ENCODE measurements at regions not wholly inside any gene's neighbourhood (a gene's known extent, or its start where the extent isn't known, plus 50 kb on each side); places are given as distances from the start of the nearest gene placed in this dataset.
"Not testable (repeated sequence)": the region's sequence is repeated elsewhere in the genome, so short reads cannot be mapped to it uniquely, and the experiment has no call there.

- no peak for DNase-seq (ENCODE audit: low spot score)
- H3K27me3 Mint-ChIP-seq (ENCODE audit: low read depth), result no peaks in the 10 kb centered on the region
- H3K4me1 Mint-ChIP-seq (ENCODE audit: low read depth), result no peaks in the 10 kb centered on the region
- no peak overlapping the region for H3K4me3 Mint-ChIP-seq
- no peaks in the 10 kb centered on the region for H3K9me3 Mint-ChIP-seq
- no peaks in the 10 kb centered on the region for H3K36me3 Mint-ChIP-seq (ENCODE audit: low read depth)
- no peak overlapping the region for H3K27ac Mint-ChIP-seq
Measured at GRCh38 chr12:13404111-13404628, 207.6 kb downstream of the EMP1 start.

- not testable (repeated sequence) for H3K4me3 Mint-ChIP-seq; H3K27me3 Mint-ChIP-seq (ENCODE audit: low read depth); DNase-seq (ENCODE audit: low spot score); H3K36me3 Mint-ChIP-seq (ENCODE audit: low read depth); H3K27ac Mint-ChIP-seq; H3K4me1 Mint-ChIP-seq (ENCODE audit: low read depth); H3K9me3 Mint-ChIP-seq
Measured at GRCh38 chr12:13391375-13391774, 194.8 kb downstream of the EMP1 start.

GRCh38 chr12:13390918-13391317, 194.4 kb downstream of the EMP1 start:
- Mint-ChIP-seq H3K9me3 (no peaks in the 10 kb centered on the region), H3K27ac (no peak overlapping the region)

GRCh38 chr12:13390381-13390861, 193.9 kb downstream of the EMP1 start:
- no peak overlapping the region for H3K27ac Mint-ChIP-seq
- no peaks in the 10 kb centered on the region for H3K27me3 Mint-ChIP-seq (ENCODE audit: low read depth)
- H3K36me3 Mint-ChIP-seq (ENCODE audit: low read depth), result no peaks in the 10 kb centered on the region
- no peak for DNase-seq (ENCODE audit: low spot score)
- H3K4me3 Mint-ChIP-seq, result no peak overlapping the region
- no peaks in the 10 kb centered on the region for H3K9me3 Mint-ChIP-seq
- H3K4me1 Mint-ChIP-seq (ENCODE audit: low read depth), result no peaks in the 10 kb centered on the region

More at GRCh38 chr12:13390918-13391317, 194.4 kb downstream of the EMP1 start:
- H3K27me3 Mint-ChIP-seq (ENCODE audit: low read depth), result no peaks in the 10 kb centered on the region
- H3K4me1 Mint-ChIP-seq (ENCODE audit: low read depth), result no peaks in the 10 kb centered on the region
- DNase-seq (ENCODE audit: low spot score), result no peak
- H3K36me3 Mint-ChIP-seq (ENCODE audit: low read depth), result no peaks in the 10 kb centered on the region
- H3K4me3 Mint-ChIP-seq, result no peak overlapping the region

- Mint-ChIP-seq H3K4me3 (no peak overlapping the region), H3K9me3 (no peaks in the 10 kb centered on the region), H3K36me3 (ENCODE audit: low read depth) (no peaks in the 10 kb centered on the region), H3K27me3 (ENCODE audit: low read depth) (peaks cover 5% of the 10 kb centered on the region), H3K4me1 (ENCODE audit: low read depth) (no peaks in the 10 kb centered on the region), H3K27ac (no peak overlapping the region)
- DNase-seq (ENCODE audit: low spot score), result no peak
Measured at GRCh38 chr12:13387101-13387500, 190.6 kb downstream of the EMP1 start.

- Mint-ChIP-seq H3K36me3 (ENCODE audit: low read depth) (no peaks in the 10 kb centered on the region), H3K9me3 (no peaks in the 10 kb centered on the region), H3K27me3 (ENCODE audit: low read depth) (peaks cover 5% of the 10 kb centered on the region), H3K4me3 (no peak overlapping the region), H3K27ac (no peak overlapping the region), H3K4me1 (ENCODE audit: low read depth) (no peaks in the 10 kb centered on the region)
- DNase-seq (ENCODE audit: low spot score), result no peak
Measured at GRCh38 chr12:13386323-13387039, 190.0 kb downstream of the EMP1 start.

- Mint-ChIP-seq H3K27ac (no peak overlapping the region), H3K36me3 (ENCODE audit: low read depth) (no peaks in the 10 kb centered on the region), H3K27me3 (ENCODE audit: low read depth) (peaks cover 5% of the 10 kb centered on the region), H3K4me1 (ENCODE audit: low read depth) (no peaks in the 10 kb centered on the region), H3K9me3 (no peaks in the 10 kb centered on the region), H3K4me3 (no peak overlapping the region)
- no peak for DNase-seq (ENCODE audit: low spot score)
Measured at GRCh38 chr12:13383379-13383778, 186.9 kb downstream of the EMP1 start.

- Mint-ChIP-seq H3K36me3 (ENCODE audit: low read depth) (no peaks in the 10 kb centered on the region), H3K4me1 (ENCODE audit: low read depth) (no peaks in the 10 kb centered on the region), H3K9me3 (no peaks in the 10 kb centered on the region), H3K27ac (no peak overlapping the region), H3K27me3 (ENCODE audit: low read depth) (peaks cover 5% of the 10 kb centered on the region), H3K4me3 (no peak overlapping the region)
- DNase-seq (ENCODE audit: low spot score), result no peak
Measured at GRCh38 chr12:13380297-13380696, 183.8 kb downstream of the EMP1 start.

GRCh38 chr12:13379531-13380188, 183.1 kb downstream of the EMP1 start:
- no peaks in the 10 kb centered on the region for H3K36me3 Mint-ChIP-seq (ENCODE audit: low read depth)
- peaks cover 5% of the 10 kb centered on the region for H3K27me3 Mint-ChIP-seq (ENCODE audit: low read depth)
- DNase-seq (ENCODE audit: low spot score), result no peak
- no peak overlapping the region for H3K27ac Mint-ChIP-seq
- H3K4me3 Mint-ChIP-seq, result no peak overlapping the region
- H3K4me1 Mint-ChIP-seq (ENCODE audit: low read depth), result no peaks in the 10 kb centered on the region
- H3K9me3 Mint-ChIP-seq, result no peaks in the 10 kb centered on the region

- H3K4me3 Mint-ChIP-seq, result no peak overlapping the region
- H3K36me3 Mint-ChIP-seq (ENCODE audit: low read depth), result no peaks in the 10 kb centered on the region
Measured at GRCh38 chr12:13377698-13378097, 181.2 kb downstream of the EMP1 start.

GRCh38 chr12:13376610-13377373, 180.3 kb downstream of the EMP1 start:
- H3K9me3 Mint-ChIP-seq, result no peaks in the 10 kb centered on the region
- H3K27me3 Mint-ChIP-seq (ENCODE audit: low read depth), result no peaks in the 10 kb centered on the region
- no peaks in the 10 kb centered on the region for H3K36me3 Mint-ChIP-seq (ENCODE audit: low read depth)

More at GRCh38 chr12:13377698-13378097, 181.2 kb downstream of the EMP1 start:
- Mint-ChIP-seq H3K9me3 (no peaks in the 10 kb centered on the region), H3K27me3 (ENCODE audit: low read depth) (peaks cover 4% of the 10 kb centered on the region), H3K4me1 (ENCODE audit: low read depth) (no peaks in the 10 kb centered on the region), H3K27ac (no peak overlapping the region)
- DNase-seq (ENCODE audit: low spot score), result no peak

GRCh38 chr12:13375583-13376345, 179.2 kb downstream of the EMP1 start:
- Mint-ChIP-seq H3K4me3 (no peak overlapping the region), H3K27ac (no peak overlapping the region), H3K36me3 (ENCODE audit: low read depth) (no peaks in the 10 kb centered on the region), H3K9me3 (no peaks in the 10 kb centered on the region), H3K27me3 (ENCODE audit: low read depth) (no peaks in the 10 kb centered on the region), H3K4me1 (ENCODE audit: low read depth) (no peaks in the 10 kb centered on the region)
- DNase-seq (ENCODE audit: low spot score), result no peak

More at GRCh38 chr12:13376610-13377373, 180.3 kb downstream of the EMP1 start:
- Mint-ChIP-seq H3K4me3 (no peak overlapping the region), H3K4me1 (ENCODE audit: low read depth) (no peaks in the 10 kb centered on the region), H3K27ac (no peak overlapping the region)
- no peak for DNase-seq (ENCODE audit: low spot score)

- Mint-ChIP-seq H3K9me3 (no peaks in the 10 kb centered on the region), H3K4me3 (no peak overlapping the region), H3K27me3 (ENCODE audit: low read depth) (no peaks in the 10 kb centered on the region), H3K36me3 (ENCODE audit: low read depth) (no peaks in the 10 kb centered on the region), H3K27ac (no peak overlapping the region), H3K4me1 (ENCODE audit: low read depth) (no peaks in the 10 kb centered on the region)
- DNase-seq (ENCODE audit: low spot score), result no peak
Measured at GRCh38 chr12:13374793-13375192, 178.3 kb downstream of the EMP1 start.
